GM23248 (cell line): ENCODE measurements at regions not wholly inside any gene's neighbourhood (a gene's known extent, or its start where the extent isn't known, plus 50 kb on each side); places are given as distances from the start of the nearest gene placed in this dataset.

Experiments
- DNase-seq: peaks from one replicate; pipeline ENCODE4 v3.0.0-alpha.2; 2015
- H2AFZ ChIP-seq: fragments of 200-600 bp; sonication (generic); 2 replicates; pipeline ENCODE4 v1.6.1; 2016; ENCODE audit warnings: antibody characterized with exemption
- H3F3A ChIP-seq: fragments of 200-600 bp; sonication (generic); 2 replicates; pipeline ENCODE4 v1.6.1; 2016; ENCODE audit warnings: mild to moderate bottlenecking, antibody characterized with exemption, mixed run types; ENCODE audit not compliant: insufficient read depth
- H3K27ac ChIP-seq: fragments of 200-600 bp; sonication (generic); 2 replicates; pipeline ENCODE4 v1.5.1; 2016; ENCODE audit warnings: mild to moderate bottlenecking
- H3K27me3 ChIP-seq: fragments of 200-600 bp; sonication (generic); replicated peaks from 2 replicates; pipeline ENCODE4 v1.6.1; 2016; ENCODE audit warnings: mild to moderate bottlenecking; ENCODE audit not compliant: insufficient read depth
- H3K36me3 ChIP-seq: fragments of 200-600 bp; sonication (generic); 2 replicates; pipeline ENCODE4 v1.6.1; 2016; ENCODE audit warnings: low read depth, mild to moderate bottlenecking
- H3K4me1 ChIP-seq: fragments of 200-600 bp; sonication (generic); 2 replicates; pipeline ENCODE4 v1.6.1; 2016; ENCODE audit warnings: mild to moderate bottlenecking; ENCODE audit not compliant: insufficient read depth
- H3K4me2 ChIP-seq: fragments of 200-600 bp; sonication (generic); one replicate; pipeline ENCODE4 v1.6.1; 2016; ENCODE audit warnings: mild to moderate bottlenecking; ENCODE audit not compliant: unreplicated experiment
- H3K4me3 ChIP-seq: fragments of 200-600 bp; sonication (generic); 2 replicates; pipeline ENCODE4 v1.5.1; 2016; ENCODE audit warnings: mild to moderate bottlenecking
- H3K79me2 ChIP-seq: fragments of 200-600 bp; sonication (generic); 2 replicates; pipeline ENCODE4 v1.6.1; 2016; ENCODE audit warnings: mild to moderate bottlenecking; ENCODE audit not compliant: insufficient read depth
- H3K9ac ChIP-seq: fragments of 200-600 bp; sonication (generic); 2 replicates; pipeline ENCODE4 v1.6.1; 2016; ENCODE audit warnings: mild to moderate bottlenecking
- H3K9me2 ChIP-seq: fragments of 200-600 bp; sonication (generic); 2 replicates; pipeline ENCODE4 v1.6.1; 2016; ENCODE audit warnings: mixed run types, mild to moderate bottlenecking, moderate library complexity; ENCODE audit not compliant: insufficient read depth
- H3K9me3 ChIP-seq: fragments of 200-600 bp; sonication (generic); one replicate; pipeline ENCODE4 v1.6.1; 2017; ENCODE audit warnings: low read depth
- H4K20me1 ChIP-seq: fragments of 200-600 bp; sonication (generic); 2 replicates; pipeline ENCODE4 v1.6.0; 2016; ENCODE audit not compliant: insufficient read depth
- EZH2 ChIP-seq: fragments of 200-600 bp; sonication (generic); IDR thresholded peaks from 2 replicates; pipeline ENCODE4 v1.6.1; 2018; ENCODE audit warnings: antibody characterized with exemption, mild to moderate bottlenecking; ENCODE audit not compliant: insufficient read depth, poor library complexity, severe bottlenecking
- EZH2phosphoT487 ChIP-seq: fragments of 200-600 bp; sonication (generic); IDR thresholded peaks from 2 replicates; pipeline ENCODE4 v1.6.1; 2018; ENCODE audit warnings: antibody characterized with exemption, moderate library complexity, mild to moderate bottlenecking, low read depth; ENCODE audit not compliant: insufficient read depth
- WGBS, 2 experiments: methylation state at CpG; one replicate each; pipeline ENCODE4 v1.1.6; 2015 to 2017; ENCODE audit warnings: low lambda C conversion rate in 2 of 2, low coverage in 1 of 2; ENCODE audit errors: missing lambda C conversion rate in 2 of 2; 5-methylcytosine and 5-hydroxymethylcytosine counted together
- in situ Hi-C: fragments of 300-500 bp; cut with MboI; formaldehyde crosslinking; loops from 2 replicates; pipeline ENCODE4 v1.15.0; 2020

DNA sequence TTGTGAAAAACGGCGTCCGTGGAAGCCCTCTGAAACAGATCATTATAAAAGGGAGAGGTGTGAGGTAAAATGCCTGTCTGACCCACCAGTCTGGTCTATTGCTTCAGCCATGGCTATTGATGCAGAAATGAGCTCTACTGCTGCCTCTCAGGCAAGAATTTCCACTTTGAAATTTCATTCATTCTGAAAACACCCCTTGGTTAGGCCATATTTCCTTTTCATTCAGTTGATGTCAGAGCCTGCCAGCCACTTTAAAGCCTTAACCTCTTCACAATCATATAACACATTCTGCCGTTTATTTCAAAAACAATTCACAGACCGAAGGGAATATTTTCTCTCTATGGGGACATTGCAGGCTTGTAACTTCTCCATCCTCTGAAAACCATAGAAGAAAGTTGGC lies 71.9 kb downstream of the FOXB1 start:
- Histone ChIP-seq H3K79me2 (no peaks in the 10 kb centered on the region), H3K4me1 (peaks cover 16% of the 10 kb centered on the region), H3F3A (peaks cover 20% of the 10 kb centered on the region), H4K20me1 (no peaks in the 10 kb centered on the region), H2AFZ (no peak overlapping the region), H3K27ac (no peak overlapping the region), H3K9me3 (no peaks in the 10 kb centered on the region), H3K4me3 (no peak overlapping the region), H3K36me3 (no peaks in the 10 kb centered on the region), H3K9ac (no peak overlapping the region), H3K27me3 (peaks cover 12% of the 10 kb centered on the region), H3K4me2 (no peak overlapping the region), H3K9me2 (no peaks in the 10 kb centered on the region)
- no peak for DNase-seq
- 85 to 92% methylated on average over 5 of the region's 5 CpGs for WGBS, 2 experiments
- TF ChIP-seq EZH2: no peak
- TF ChIP-seq EZH2phosphoT487: no peak
- in situ Hi-C loops: no loop called here

DNA sequence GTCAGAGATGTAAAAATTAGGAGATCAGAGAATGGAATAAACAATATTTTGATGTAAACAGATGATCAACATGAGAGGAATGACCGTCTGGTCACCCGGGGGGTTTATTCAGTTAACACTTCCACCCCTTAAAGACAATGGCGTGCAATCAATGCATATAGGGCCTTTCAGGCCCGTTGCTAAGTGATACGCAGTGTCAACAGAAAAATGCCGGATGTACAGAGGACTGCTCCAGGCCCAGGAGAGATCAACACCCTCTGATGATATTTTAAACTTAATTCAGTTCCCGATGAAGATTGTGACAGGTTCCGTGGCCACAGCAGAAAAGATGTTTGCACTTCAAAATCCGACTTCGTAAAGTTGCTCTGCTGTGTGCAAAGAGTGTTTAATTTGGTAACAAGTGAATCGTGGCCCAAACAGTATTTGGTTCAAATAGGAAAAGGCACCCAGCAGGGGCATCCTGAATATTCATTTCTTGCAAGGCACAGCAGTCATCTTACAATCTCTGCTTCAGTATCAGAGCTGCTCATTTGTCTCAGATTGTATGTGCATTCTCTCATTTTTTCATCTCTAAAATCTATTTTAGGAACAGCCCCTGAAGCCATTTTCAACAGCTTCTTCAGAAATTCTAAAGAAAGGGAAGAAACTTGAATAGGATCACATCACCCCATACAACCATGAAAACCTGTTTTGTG lies 72.6 kb downstream of the FOXB1 start:
- H2AFZ ChIP-seq: no peak overlapping the region
- peaks cover 12% of the 10 kb centered on the region for H3K27me3 ChIP-seq
- no peak overlapping the region for H3K4me3 ChIP-seq
- 82 to 86% methylated on average over 11 of the region's 11 CpGs for WGBS, 2 experiments
- TF ChIP-seq EZH2 (no peak), EZH2phosphoT487 (no peak)
- H4K20me1 ChIP-seq: no peaks in the 10 kb centered on the region
- H3K9me2 ChIP-seq: no peaks in the 10 kb centered on the region
- H3K4me1 ChIP-seq: peaks cover 14% of the 10 kb centered on the region
- H3K9ac ChIP-seq: no peak overlapping the region
- H3K36me3 ChIP-seq: no peaks in the 10 kb centered on the region
- in situ Hi-C loops: no loop called here
- DNase-seq: no peak
- H3K9me3 ChIP-seq: no peaks in the 10 kb centered on the region
- no peak overlapping the region for H3K4me2 ChIP-seq
- H3F3A ChIP-seq: peaks cover 20% of the 10 kb centered on the region
- no peaks in the 10 kb centered on the region for H3K79me2 ChIP-seq
- H3K27ac ChIP-seq: no peak overlapping the region

DNA sequence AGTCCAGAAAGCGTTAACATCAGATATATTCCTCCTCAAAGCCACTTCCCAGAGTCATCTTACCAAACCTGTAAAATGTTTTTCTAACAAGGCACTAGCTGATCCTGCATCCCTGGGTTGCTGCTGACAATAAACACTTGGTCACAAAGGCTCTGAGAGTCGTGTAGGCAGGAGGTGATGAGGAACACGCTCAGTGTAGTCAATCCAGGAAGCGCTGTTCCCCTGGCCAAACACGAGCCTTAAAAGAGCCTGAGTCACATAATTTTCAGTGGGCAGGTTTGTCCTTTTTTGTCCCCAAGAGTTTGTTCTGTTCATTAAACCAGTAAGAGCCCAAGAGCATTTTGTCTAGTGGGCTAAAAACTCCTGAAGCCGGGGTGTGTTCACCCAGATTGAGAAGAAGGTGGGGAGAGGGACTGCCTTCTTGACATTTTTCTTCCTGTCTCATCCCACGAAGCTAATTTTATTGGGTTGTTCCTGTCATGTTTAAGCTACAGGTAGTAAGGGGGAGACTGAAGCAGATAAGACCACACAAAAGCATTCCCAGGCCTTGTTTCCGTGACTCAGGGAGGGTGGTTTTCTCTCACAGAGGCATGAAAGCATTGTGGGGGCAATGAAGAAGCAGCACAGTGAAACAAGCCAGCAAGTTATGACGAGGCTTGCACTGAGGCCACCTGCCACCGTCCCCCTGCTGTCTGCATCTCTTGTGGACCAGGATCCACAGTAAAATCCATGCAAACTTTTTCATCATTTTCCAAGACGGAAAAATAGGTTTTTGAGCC lies 73.7 kb downstream of the FOXB1 start:
- no peak overlapping the region for H3K9ac ChIP-seq
- H2AFZ ChIP-seq: no peak overlapping the region
- TF ChIP-seq EZH2 (no peak), EZH2phosphoT487 (no peak)
- H3F3A ChIP-seq: peaks cover 20% of the 10 kb centered on the region
- H3K9me3 ChIP-seq: no peaks in the 10 kb centered on the region
- no peaks in the 10 kb centered on the region for H3K79me2 ChIP-seq
- H3K4me3 ChIP-seq: no peak overlapping the region
- H3K36me3 ChIP-seq: no peaks in the 10 kb centered on the region
- in situ Hi-C loops: no loop called here
- H3K27me3 ChIP-seq: peaks cover 12% of the 10 kb centered on the region
- H4K20me1 ChIP-seq: no peaks in the 10 kb centered on the region
- no peaks in the 10 kb centered on the region for H3K9me2 ChIP-seq
- no peak for DNase-seq
- no peak overlapping the region for H3K27ac ChIP-seq
- H3K4me1 ChIP-seq: peaks cover 14% of the 10 kb centered on the region
- 74 to 75% methylated on average over 11 of the region's 11 CpGs for WGBS, 2 experiments
- H3K4me2 ChIP-seq: no peak overlapping the region

DNA sequence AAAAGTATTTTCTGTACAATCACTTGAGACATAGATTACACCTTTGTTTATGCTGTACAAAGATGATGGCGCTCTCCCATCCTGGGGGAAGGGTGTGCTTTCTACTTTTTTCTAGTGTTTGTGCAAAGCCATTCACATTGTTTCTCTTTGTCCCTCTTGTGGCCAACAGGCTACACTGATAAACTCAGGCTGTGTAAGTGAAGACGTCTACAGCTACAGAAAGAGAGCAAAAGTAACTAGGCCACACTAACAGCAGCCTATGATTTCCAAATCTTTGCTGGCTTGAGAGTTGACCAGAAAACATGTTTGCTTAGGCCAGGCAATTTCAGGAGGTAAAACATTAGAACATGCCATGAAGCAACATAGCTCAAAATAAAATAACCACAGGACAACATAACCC lies 75.1 kb downstream of the FOXB1 start:
- Histone ChIP-seq H3K9me3 (no peaks in the 10 kb centered on the region), H3K9ac (no peak overlapping the region), H4K20me1 (no peaks in the 10 kb centered on the region), H3K4me1 (peaks cover 9% of the 10 kb centered on the region), H3K27me3 (peaks cover 12% of the 10 kb centered on the region), H3K4me3 (no peak overlapping the region), H3K79me2 (no peaks in the 10 kb centered on the region), H2AFZ (no peak overlapping the region), H3K4me2 (no peak overlapping the region), H3K27ac (no peak overlapping the region), H3K9me2 (no peaks in the 10 kb centered on the region), H3F3A (peaks cover 14% of the 10 kb centered on the region), H3K36me3 (no peaks in the 10 kb centered on the region)
- TF ChIP-seq EZH2phosphoT487 (no peak), EZH2 (no peak)
- 71 to 74% methylated on average over 2 of the region's 2 CpGs for WGBS, 2 experiments
- DNase-seq: peak; percentile 31
- in situ Hi-C loops: no loop called here
